ENCODE measurements at regions not wholly inside any gene's neighbourhood (a gene's known extent, or its start where the extent isn't known, plus 50 kb on each side); places are given as distances from the start of the nearest gene placed in this dataset.
"Not testable (repeated sequence)": the region's sequence is repeated elsewhere in the genome, so short reads cannot be mapped to it uniquely, and the experiment has no call there.

DNA sequence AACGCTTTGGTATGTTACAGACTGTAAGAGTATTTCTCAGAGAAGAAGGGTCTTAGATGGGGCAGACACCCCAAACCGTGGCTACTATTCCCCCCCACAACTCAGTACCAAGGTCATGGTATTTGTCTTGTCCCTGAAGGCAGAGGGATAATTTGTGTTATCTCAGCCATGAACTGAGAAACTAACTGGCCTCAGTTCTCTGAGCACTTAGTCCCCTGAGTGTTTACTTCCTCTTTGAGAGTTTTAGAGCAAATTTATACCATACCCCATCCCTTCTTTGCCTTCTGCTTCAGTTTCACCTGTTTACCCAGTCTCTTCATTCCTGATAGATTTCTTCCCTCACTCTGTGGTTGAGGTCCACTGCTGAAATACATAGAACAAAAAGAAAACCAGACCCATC is 183.9 kb downstream of the LRRC70 start:
- Histone ChIP-seq H3K79me2 (ENCODE audit: insufficient read depth, low read depth) (no peaks in the 10 kb centered on the region), H4K20me1 (ENCODE audit: insufficient read depth) (no peaks in the 10 kb centered on the region), H3K36me3 (ENCODE audit: insufficient read depth) (no peaks in the 10 kb centered on the region), H3K27me3 (ENCODE audit: insufficient read depth, low read depth) (no peaks in the 10 kb centered on the region), H3K9ac (no peak overlapping the region), H3K27ac (no peak overlapping the region), H3K4me3 (IDR thresholded peaks at IDR 0.05; ENCODE audit: insufficient read depth, low read depth, low read length) (no peak overlapping the region), H3K4me1 (ENCODE audit: low read depth, poor library complexity, severe bottlenecking) (no peaks in the 10 kb centered on the region), H3K4me2 (no peak overlapping the region), H2AFZ (ENCODE audit: low read depth) (no peak overlapping the region)
- TF ChIP-seq CTCF (conservative IDR thresholded peaks at IDR 0.05; ENCODE audit: low read depth, low read length), result no peak

- H3K27ac ChIP-seq; H2AFZ ChIP-seq (ENCODE audit: low read depth); H3K4me1 ChIP-seq (ENCODE audit: low read depth, poor library complexity, severe bottlenecking); H3K9ac ChIP-seq; H3K27me3 ChIP-seq (ENCODE audit: insufficient read depth, low read depth); H4K20me1 ChIP-seq (ENCODE audit: insufficient read depth); H3K4me2 ChIP-seq; H3K36me3 ChIP-seq (ENCODE audit: insufficient read depth); H3K4me3 ChIP-seq (IDR thresholded peaks at IDR 0.05; ENCODE audit: insufficient read depth, low read depth, low read length); H3K79me2 ChIP-seq (ENCODE audit: insufficient read depth, low read depth): not testable (repeated sequence)
Observed at GRCh38 chr5:62757686-62758085, 179.1 kb downstream of the LRRC70 start.

DNA sequence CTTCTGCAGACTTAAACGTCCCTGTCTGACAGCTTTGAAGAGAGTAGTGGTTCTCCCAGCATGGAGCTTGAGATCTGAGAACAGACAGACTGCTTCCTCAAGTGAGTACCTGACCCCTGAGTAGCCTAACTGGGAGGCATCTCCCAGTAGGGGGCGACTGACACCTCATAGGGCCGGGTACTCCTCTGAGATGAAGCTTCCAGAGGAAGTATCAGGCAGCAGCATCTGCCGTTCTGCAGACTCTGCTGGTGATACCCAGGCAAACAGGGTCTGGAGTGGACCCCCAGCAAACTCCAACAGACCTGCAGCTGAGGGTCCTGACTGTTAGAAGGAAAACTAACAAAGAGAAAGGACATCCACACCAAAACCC is 174.4 kb downstream of the LRRC70 start:
- Histone ChIP-seq H3K4me2 (peak overlapping the region; percentile 55), H3K9ac (peak overlapping the region; percentile 87; the same call in 1 of the 2 replicates)
- H3K4me3 ChIP-seq (IDR thresholded peaks at IDR 0.05; ENCODE audit: insufficient read depth, low read depth, low read length), result not testable (repeated sequence)

DNA sequence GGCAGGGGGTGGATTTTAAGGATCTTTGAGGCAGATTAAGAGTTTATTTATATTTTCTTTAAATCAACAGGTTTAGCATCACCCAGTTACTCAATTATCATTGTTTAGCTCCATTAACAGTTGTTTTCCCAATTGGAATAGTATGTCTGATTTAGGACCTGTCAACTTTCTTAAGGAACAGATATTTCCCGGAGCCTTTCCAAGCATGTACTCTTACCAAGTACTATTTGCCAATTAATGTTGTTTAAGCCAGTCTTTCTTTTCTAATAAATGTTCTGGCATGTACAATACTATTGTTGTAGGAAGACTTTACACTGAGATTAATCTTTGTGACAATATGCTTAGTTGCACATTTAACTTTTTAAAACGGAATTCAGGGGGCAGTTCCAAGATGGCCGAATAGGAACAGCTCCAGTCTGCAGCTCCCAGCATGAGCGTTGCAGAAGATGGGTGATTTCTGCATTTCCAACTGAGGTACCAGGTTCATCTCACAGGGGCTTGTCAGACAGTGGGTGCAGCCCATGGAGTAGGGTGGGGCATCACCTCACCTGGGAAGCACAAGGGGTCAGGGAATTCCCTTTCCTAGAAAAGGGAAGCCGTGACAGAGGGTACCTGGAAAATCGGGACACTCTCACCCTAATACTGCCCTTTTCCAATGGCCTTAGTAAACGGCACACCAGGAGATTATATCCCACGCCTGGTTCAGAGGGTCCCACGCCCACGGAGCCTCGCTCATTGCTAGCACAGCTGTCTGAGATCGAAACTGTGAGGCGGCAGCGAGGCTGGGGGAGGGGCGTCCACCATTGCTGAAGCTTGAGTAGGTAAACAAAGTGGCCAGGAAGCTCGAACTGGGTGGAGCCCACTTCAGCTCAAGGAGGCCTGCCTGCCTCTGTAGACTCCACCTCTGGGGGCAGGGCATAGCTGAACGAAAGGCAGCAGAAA is 173.7 kb downstream of the LRRC70 start:
- H3K27me3 ChIP-seq (ENCODE audit: insufficient read depth, low read depth); H3K4me3 ChIP-seq (IDR thresholded peaks at IDR 0.05; ENCODE audit: insufficient read depth, low read depth, low read length); H4K20me1 ChIP-seq (ENCODE audit: insufficient read depth); H3K36me3 ChIP-seq (ENCODE audit: insufficient read depth); H3K79me2 ChIP-seq (ENCODE audit: insufficient read depth, low read depth): not testable (repeated sequence)
- Histone ChIP-seq H2AFZ (ENCODE audit: low read depth) (peak overlapping the region; percentile 97), H3K4me1 (ENCODE audit: low read depth, poor library complexity, severe bottlenecking) (peaks cover 23% of the 10 kb centered on the region), H3K9ac (peak overlapping the region; percentile 87), H3K4me2 (peak overlapping the region; percentile 55), H3K27ac (peak overlapping the region; percentile 76)
- 0 out of 2 replicates have a peak, but pooled peaks have one; percentile 1 for TF ChIP-seq CTCF (conservative IDR thresholded peaks at IDR 0.05; ENCODE audit: low read depth, low read length)

More for the DNA sequence above, 174.4 kb downstream of the LRRC70 start:
- not testable (repeated sequence) for H3K79me2 ChIP-seq (ENCODE audit: insufficient read depth, low read depth); H4K20me1 ChIP-seq (ENCODE audit: insufficient read depth); H3K36me3 ChIP-seq (ENCODE audit: insufficient read depth); H3K27me3 ChIP-seq (ENCODE audit: insufficient read depth, low read depth)
- H2AFZ ChIP-seq (ENCODE audit: low read depth), result peak overlapping the region; percentile 97
- peak; percentile 41; the same call in 1 of the 2 replicates for TF ChIP-seq CTCF (conservative IDR thresholded peaks at IDR 0.05; ENCODE audit: low read depth, low read length)
- peak overlapping the region; percentile 76 for H3K27ac ChIP-seq
- H3K4me1 ChIP-seq (ENCODE audit: low read depth, poor library complexity, severe bottlenecking), result peaks cover 23% of the 10 kb centered on the region

DNA sequence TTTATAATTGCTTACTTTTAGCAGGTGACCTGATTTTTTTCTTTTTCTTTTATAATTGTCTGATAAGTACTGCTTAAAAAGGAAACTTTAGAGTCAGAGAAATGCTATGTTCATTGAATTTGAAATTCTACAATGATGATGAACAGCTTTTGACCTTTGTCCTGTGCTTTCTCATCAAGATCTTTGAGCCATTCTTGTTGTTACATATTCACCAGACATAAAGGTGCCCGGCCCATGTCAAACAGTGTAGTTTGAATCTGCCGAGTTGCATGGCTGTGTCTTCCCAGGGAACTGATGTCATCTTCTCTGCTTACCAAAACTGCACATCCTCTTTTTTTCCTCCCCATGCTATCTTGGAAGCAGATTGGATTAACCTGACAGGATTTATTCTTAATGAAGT is 163.6 kb downstream of the LRRC70 start:
- no peak for TF ChIP-seq CTCF (conservative IDR thresholded peaks at IDR 0.05; ENCODE audit: low read depth, low read length)
- H3K27ac ChIP-seq, result no peak overlapping the region
- H2AFZ ChIP-seq (ENCODE audit: low read depth), result no peak overlapping the region
- no peak overlapping the region for H3K4me2 ChIP-seq
- H3K27me3 ChIP-seq (ENCODE audit: insufficient read depth, low read depth), result no peaks in the 10 kb centered on the region
- H3K4me3 ChIP-seq (IDR thresholded peaks at IDR 0.05; ENCODE audit: insufficient read depth, low read depth, low read length), result no peak overlapping the region
- no peaks in the 10 kb centered on the region for H3K79me2 ChIP-seq (ENCODE audit: insufficient read depth, low read depth)
- H4K20me1 ChIP-seq (ENCODE audit: insufficient read depth), result no peaks in the 10 kb centered on the region
- no peaks in the 10 kb centered on the region for H3K4me1 ChIP-seq (ENCODE audit: low read depth, poor library complexity, severe bottlenecking)
- no peak overlapping the region for H3K9ac ChIP-seq
- no peaks in the 10 kb centered on the region for H3K36me3 ChIP-seq (ENCODE audit: insufficient read depth)
